Glomerular visceral epithelial cell (primary cell): ENCODE measurements at regions not wholly inside any gene's neighbourhood (a gene's known extent, or its start where the extent isn't known, plus 50 kb on each side); places are given as distances from the start of the nearest gene placed in this dataset.
A peak's percentile ranks its signal among the peaks of the same experiment; 100 is the strongest.

ENCODE experiments used
- DNase-seq: peaks from one replicate; pipeline ENCODE4 v3.0.0-alpha.2; 2016; ENCODE audit errors: extremely low spot score

GRCh38 chr3:144221761-144222160, 250.1 kb downstream of the DIPK2A start:
- DNase-seq: no peak

GRCh38 chr3:144229330-144229729, 257.7 kb downstream of the DIPK2A start:
- no peak for DNase-seq

- DNase-seq: no peak
These were observed 258.3 kb downstream of the DIPK2A start for GRCh38 chr3:144229953-144230352.

GRCh38 chr3:144235489-144235888, 263.9 kb downstream of the DIPK2A start:
- DNase-seq: no peak

- no peak for DNase-seq
These were observed 265.7 kb downstream of the DIPK2A start for GRCh38 chr3:144237351-144237750.

GRCh38 chr3:144241404-144241803, 269.8 kb downstream of the DIPK2A start:
- DNase-seq: no peak

- DNase-seq: no peak
These were observed 271.1 kb downstream of the DIPK2A start for GRCh38 chr3:144242747-144243146.

GRCh38 chr3:144244662-144245061, 273.0 kb downstream of the DIPK2A start:
- no peak for DNase-seq

GRCh38 chr3:144252896-144253295, 281.3 kb downstream of the DIPK2A start:
- DNase-seq: no peak

- no peak for DNase-seq
These were observed 285.8 kb downstream of the DIPK2A start for GRCh38 chr3:144257381-144257780.

- DNase-seq: peak; percentile 58
These were observed 287.6 kb downstream of the DIPK2A start for GRCh38 chr3:144259267-144259666.

- DNase-seq: no peak
These were observed 292.1 kb downstream of the DIPK2A start for GRCh38 chr3:144263706-144264105.

- DNase-seq: no peak
These were observed 292.7 kb downstream of the DIPK2A start for GRCh38 chr3:144264350-144264749.

- no peak for DNase-seq
These were observed 293.2 kb downstream of the DIPK2A start for GRCh38 chr3:144264794-144265193.

- no peak for DNase-seq
These were observed 294.0 kb downstream of the DIPK2A start for GRCh38 chr3:144265542-144266100.

- DNase-seq: no peak
These were observed 298.5 kb downstream of the DIPK2A start for GRCh38 chr3:144270100-144270499.

- DNase-seq: peak; percentile 90
These were observed 301.1 kb downstream of the DIPK2A start for GRCh38 chr3:144272680-144273079.

GRCh38 chr3:144273601-144274000, 302.0 kb downstream of the DIPK2A start:
- DNase-seq: peak; percentile 52

- DNase-seq: no peak
These were observed 303.4 kb downstream of the DIPK2A start for GRCh38 chr3:144275005-144275404.

GRCh38 chr3:144282313-144282712, 310.7 kb downstream of the DIPK2A start:
- no peak for DNase-seq

- DNase-seq: no peak
These were observed 314.8 kb downstream of the DIPK2A start for GRCh38 chr3:144286235-144286910.

GRCh38 chr3:144287001-144287400, 315.4 kb downstream of the DIPK2A start:
- no peak for DNase-seq

- no peak for DNase-seq
These were observed 317.4 kb downstream of the DIPK2A start for GRCh38 chr3:144289057-144289456.
